SK-N-SH (cell line): ENCODE measurements at regions not wholly inside any gene's neighbourhood (a gene's known extent, or its start where the extent isn't known, plus 50 kb on each side); places are given as distances from the start of the nearest gene placed in this dataset.

ENCODE experiments used
- CTCF ChIA-PET: fragments of 300-600, 350-600 bp; formaldehyde crosslinking; extraction: SDS; loops from one replicate; lab custom pipeline; 2021; lab: Yijun Ruan, JAX
- POLR2A ChIA-PET: fragments of 350-600 bp; sonication (Branson Sonifier 250); formaldehyde crosslinking; extraction: SDS; loops from one replicate; lab custom pipeline; 2020; ENCODE audit warnings: antibody characterized with exemption, inconsistent platforms; lab: Yijun Ruan, JAX
- DNase-seq: peaks from one replicate; pipeline ENCODE4 v3.0.0; 2012
- H2AFZ ChIP-seq: fragments of 200-600 bp; sonication (generic); 2 replicates; pipeline ENCODE4 v1.8.1; 2016; ENCODE audit warnings: antibody characterized with exemption, mild to moderate bottlenecking, low read depth
- H3F3A ChIP-seq: fragments of 200-600 bp; sonication (generic); replicated peaks from 2 replicates; pipeline ENCODE3; 2016; ENCODE audit warnings: antibody characterized with exemption, mild to moderate bottlenecking; ENCODE audit not compliant: insufficient read depth
- H3K27ac ChIP-seq, 2 experiments: fragments of 200-500 bp in 1 of 2; fragments of 200-600 bp in 1 of 2; sonication (Bioruptor generic) in 1 of 2; sonication (generic), shearing (Covaris generic) in 1 of 2; 2 replicates each; pipeline versions ENCODE4 v1.5.1 to v1.6.1; 2014 to 2016; ENCODE audit warnings: low read depth in 2 of 2, inconsistent platforms in 1 of 2, low read length in 1 of 2, mild to moderate bottlenecking in 1 of 2, mixed read lengths in 1 of 2
- H3K27me3 ChIP-seq: fragments of 200-600 bp; sonication (generic), shearing (Covaris generic); 2 replicates; pipeline ENCODE4 v1.6.1; 2016; ENCODE audit warnings: mixed run types; ENCODE audit not compliant: insufficient read depth
- H3K36me3 ChIP-seq, 2 experiments: fragments of 200-500 bp in 1 of 2; fragments of 200-600 bp in 1 of 2; sonication (Bioruptor generic) in 1 of 2; sonication (generic) in 1 of 2; replicated peaks in 1 of 2; 2 replicates each; pipeline versions ENCODE3 to v1.5.1; 2014 to 2016; ENCODE audit warnings: low read length in 1 of 2, mild to moderate bottlenecking in 1 of 2; ENCODE audit not compliant: insufficient read depth in 2 of 2, control insufficient read depth in 1 of 2
- H3K4me1 ChIP-seq, 2 experiments: fragments of 200-500 bp in 1 of 2; fragments of 200-600 bp in 1 of 2; sonication (Bioruptor generic) in 1 of 2; sonication (generic), shearing (Covaris generic) in 1 of 2; 2 replicates each; pipeline versions ENCODE4 v1.5.1 to v1.6.1; 2014 to 2016; ENCODE audit warnings: low read depth in 1 of 2, low read length in 1 of 2, mixed run types in 1 of 2; ENCODE audit not compliant: insufficient read depth in 2 of 2, control insufficient read depth in 1 of 2
- H3K4me2 ChIP-seq: fragments of 200-600 bp; sonication (generic), shearing (Covaris generic); 2 replicates; pipeline ENCODE4 v1.6.1; 2017; ENCODE audit warnings: mixed run types
- H3K4me3 ChIP-seq, 2 experiments: fragments of 200-500 bp in 1 of 2; fragments of 200-600 bp in 1 of 2; sonication (Bioruptor generic) in 1 of 2; sonication (generic), shearing (Covaris generic) in 1 of 2; 2 replicates each; pipeline versions ENCODE4 v1.5.1 to v1.8.1; 2014 to 2016; ENCODE audit warnings: low read depth in 2 of 2, inconsistent platforms in 1 of 2, low read length in 1 of 2, mild to moderate bottlenecking in 1 of 2, mixed read lengths in 1 of 2, moderate library complexity in 1 of 2
- H3K79me2 ChIP-seq: fragments of 200-600 bp; sonication (generic); 2 replicates; pipeline ENCODE4 v1.8.1; 2017; ENCODE audit warnings: mild to moderate bottlenecking; ENCODE audit not compliant: insufficient read depth
- H3K9ac ChIP-seq: fragments of 200-600 bp; sonication (generic); 2 replicates; pipeline ENCODE4 v1.6.1; 2017; ENCODE audit warnings: mixed run types
- H3K9me2 ChIP-seq: fragments of 200-600 bp; sonication (generic); 2 replicates; pipeline ENCODE4 v1.6.1; 2017; ENCODE audit warnings: mixed run types
- H3K9me3 ChIP-seq: fragments of 200-600 bp; sonication (generic); 2 replicates; pipeline ENCODE4 v1.6.1; 2017; ENCODE audit warnings: mixed run types, mild to moderate bottlenecking, moderate library complexity
- H4K20me1 ChIP-seq: fragments of 200-600 bp; sonication (generic); 2 replicates; pipeline ENCODE4 v1.6.1; 2017; ENCODE audit warnings: mild to moderate bottlenecking, mixed run types; ENCODE audit not compliant: insufficient read depth
- CHD2 ChIP-seq: fragments of 150-350 bp; IDR thresholded peaks from 2 replicates; pipeline ENCODE4 v1.6.1; 2018; ENCODE audit warnings: low read length; ENCODE audit not compliant: partially characterized antibody
- ELF1 ChIP-seq: IDR thresholded peaks from 2 replicates; pipeline ENCODE4 v1.4.0; 2012
- EP300 ChIP-seq, 2 experiments: IDR thresholded peaks; 2 replicates each; pipeline versions ENCODE4 v1.4.0 to v1.6.1; 2012; ENCODE audit warnings: borderline replicate concordance in 1 of 2, low read depth in 1 of 2, low read length in 1 of 2
- FOXM1 ChIP-seq: IDR thresholded peaks from 2 replicates; pipeline ENCODE4 v1.4.0; 2012; ENCODE audit warnings: low read depth, mild to moderate bottlenecking
- GABPA ChIP-seq: IDR thresholded peaks from 2 replicates; pipeline ENCODE4 v1.4.0; 2012; ENCODE audit warnings: low read depth, mild to moderate bottlenecking
- GATA2 ChIP-seq: sonication (generic); formaldehyde crosslinking; IDR thresholded peaks from 2 replicates; pipeline ENCODE4 v1.5.0; 2020; ENCODE audit warnings: mild to moderate bottlenecking, missing genetic modification reagents
- JUND ChIP-seq: IDR thresholded peaks from 2 replicates; pipeline ENCODE4 v1.4.0; 2012
- MAX ChIP-seq: IDR thresholded peaks from 2 replicates; pipeline ENCODE4 v1.4.0; 2012; ENCODE audit warnings: low read depth
- MEF2A ChIP-seq: IDR thresholded peaks from 2 replicates; pipeline ENCODE4 v1.4.0; 2012; ENCODE audit warnings: low read depth, borderline replicate concordance
- MXI1 ChIP-seq: IDR thresholded peaks from 2 replicates; pipeline ENCODE4 v1.6.1; 2012; ENCODE audit warnings: mild to moderate bottlenecking, low read depth, low read length, improper control_type of control experiment
- NRF1 ChIP-seq: IDR thresholded peaks from 2 replicates; pipeline ENCODE4 v1.6.1; 2012; ENCODE audit warnings: low read depth, mild to moderate bottlenecking, low read length
- RFX5 ChIP-seq: IDR thresholded peaks from 2 replicates; pipeline ENCODE4 v1.6.1; 2012; ENCODE audit warnings: mild to moderate bottlenecking, improper control_type of control experiment, low read length
- SIN3A ChIP-seq: IDR thresholded peaks from 2 replicates; pipeline ENCODE4 v1.6.1; 2012; ENCODE audit warnings: low read depth, mild to moderate bottlenecking, low read length, moderate library complexity, borderline replicate concordance
- TAF1 ChIP-seq: IDR thresholded peaks from 2 replicates; pipeline ENCODE4 v1.6.1; 2012; ENCODE audit warnings: low read depth, mild to moderate bottlenecking, low read length, moderate library complexity, borderline replicate concordance
- TEAD4 ChIP-seq: IDR thresholded peaks from 2 replicates; pipeline ENCODE4 v1.4.0; 2012; ENCODE audit warnings: mild to moderate bottlenecking, borderline replicate concordance; ENCODE audit not compliant: insufficient read depth
- WGBS: methylation state at CpG from one replicate; pipeline ENCODE4 v1.1.6; 2017; ENCODE audit warnings: low lambda C conversion rate; 5-methylcytosine and 5-hydroxymethylcytosine counted together
- TF ChIP-seq, protein P1 (sequence below): IDR thresholded peaks from 2 replicates; pipeline ENCODE4 v1.4.0; 2012; ENCODE audit warnings: low read depth, borderline replicate concordance
- TF ChIP-seq, protein P2 (sequence below): fragments of 200-600 bp; sonication (generic); IDR thresholded peaks from 2 replicates; pipeline ENCODE4 v1.6.1; 2017; ENCODE audit warnings: antibody characterized with exemption, mild to moderate bottlenecking, moderate library complexity
- TF ChIP-seq, protein P3 (sequence below): fragments of 150-350 bp; IDR thresholded peaks from 2 replicates; pipeline ENCODE4 v1.6.1; 2017; ENCODE audit warnings: antibody characterized with exemption, low read length, low read depth, borderline replicate concordance
- TF ChIP-seq, protein P4 (sequence below): IDR thresholded peaks from 2 replicates; pipeline ENCODE4 v1.4.0; 2012; ENCODE audit warnings: low read depth, borderline replicate concordance

- no peak overlapping the region for H3K4me3 ChIP-seq
- no peaks in the 10 kb centered on the region for H3F3A ChIP-seq
- H3K9me3 ChIP-seq = 0 out of 2 replicates have a peak, but pooled peaks cover 7% of the 10 kb centered on the region
- TF ChIP-seq MAX (no peak), NRF1 (no peak), RFX5 (no peak), FOXM1 (no peak), TAF1 (no peak), GABPA (no peak), MEF2A (no peak), JUND (no peak), MXI1 (no peak), TEAD4 (no peak), CHD2 (no peak), ELF1 (no peak), EP300 (IDR thresholded peaks at IDR 0.05; ENCODE audit: borderline replicate concordance in 1 of 2, low read depth in 1 of 2, low read length in 1 of 2) (no peak), GATA2 (CRISPR knock-in tag) (no peak), SIN3A (no peak)
- TF ChIP-seq, protein P1, sequence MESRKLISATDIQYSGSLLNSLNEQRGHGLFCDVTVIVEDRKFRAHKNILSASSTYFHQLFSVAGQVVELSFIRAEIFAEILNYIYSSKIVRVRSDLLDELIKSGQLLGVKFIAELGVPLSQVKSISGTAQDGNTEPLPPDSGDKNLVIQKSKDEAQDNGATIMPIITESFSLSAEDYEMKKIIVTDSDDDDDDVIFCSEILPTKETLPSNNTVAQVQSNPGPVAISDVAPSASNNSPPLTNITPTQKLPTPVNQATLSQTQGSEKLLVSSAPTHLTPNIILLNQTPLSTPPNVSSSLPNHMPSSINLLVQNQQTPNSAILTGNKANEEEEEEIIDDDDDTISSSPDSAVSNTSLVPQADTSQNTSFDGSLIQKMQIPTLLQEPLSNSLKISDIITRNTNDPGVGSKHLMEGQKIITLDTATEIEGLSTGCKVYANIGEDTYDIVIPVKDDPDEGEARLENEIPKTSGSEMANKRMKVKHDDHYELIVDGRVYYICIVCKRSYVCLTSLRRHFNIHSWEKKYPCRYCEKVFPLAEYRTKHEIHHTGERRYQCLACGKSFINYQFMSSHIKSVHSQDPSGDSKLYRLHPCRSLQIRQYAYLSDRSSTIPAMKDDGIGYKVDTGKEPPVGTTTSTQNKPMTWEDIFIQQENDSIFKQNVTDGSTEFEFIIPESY = no peak
- TF ChIP-seq, protein P2, sequence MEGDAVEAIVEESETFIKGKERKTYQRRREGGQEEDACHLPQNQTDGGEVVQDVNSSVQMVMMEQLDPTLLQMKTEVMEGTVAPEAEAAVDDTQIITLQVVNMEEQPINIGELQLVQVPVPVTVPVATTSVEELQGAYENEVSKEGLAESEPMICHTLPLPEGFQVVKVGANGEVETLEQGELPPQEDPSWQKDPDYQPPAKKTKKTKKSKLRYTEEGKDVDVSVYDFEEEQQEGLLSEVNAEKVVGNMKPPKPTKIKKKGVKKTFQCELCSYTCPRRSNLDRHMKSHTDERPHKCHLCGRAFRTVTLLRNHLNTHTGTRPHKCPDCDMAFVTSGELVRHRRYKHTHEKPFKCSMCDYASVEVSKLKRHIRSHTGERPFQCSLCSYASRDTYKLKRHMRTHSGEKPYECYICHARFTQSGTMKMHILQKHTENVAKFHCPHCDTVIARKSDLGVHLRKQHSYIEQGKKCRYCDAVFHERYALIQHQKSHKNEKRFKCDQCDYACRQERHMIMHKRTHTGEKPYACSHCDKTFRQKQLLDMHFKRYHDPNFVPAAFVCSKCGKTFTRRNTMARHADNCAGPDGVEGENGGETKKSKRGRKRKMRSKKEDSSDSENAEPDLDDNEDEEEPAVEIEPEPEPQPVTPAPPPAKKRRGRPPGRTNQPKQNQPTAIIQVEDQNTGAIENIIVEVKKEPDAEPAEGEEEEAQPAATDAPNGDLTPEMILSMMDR = no peak
- TF ChIP-seq, protein P3, sequence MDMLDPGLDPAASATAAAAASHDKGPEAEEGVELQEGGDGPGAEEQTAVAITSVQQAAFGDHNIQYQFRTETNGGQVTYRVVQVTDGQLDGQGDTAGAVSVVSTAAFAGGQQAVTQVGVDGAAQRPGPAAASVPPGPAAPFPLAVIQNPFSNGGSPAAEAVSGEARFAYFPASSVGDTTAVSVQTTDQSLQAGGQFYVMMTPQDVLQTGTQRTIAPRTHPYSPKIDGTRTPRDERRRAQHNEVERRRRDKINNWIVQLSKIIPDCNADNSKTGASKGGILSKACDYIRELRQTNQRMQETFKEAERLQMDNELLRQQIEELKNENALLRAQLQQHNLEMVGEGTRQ = no peak
- TF ChIP-seq, protein P4, sequence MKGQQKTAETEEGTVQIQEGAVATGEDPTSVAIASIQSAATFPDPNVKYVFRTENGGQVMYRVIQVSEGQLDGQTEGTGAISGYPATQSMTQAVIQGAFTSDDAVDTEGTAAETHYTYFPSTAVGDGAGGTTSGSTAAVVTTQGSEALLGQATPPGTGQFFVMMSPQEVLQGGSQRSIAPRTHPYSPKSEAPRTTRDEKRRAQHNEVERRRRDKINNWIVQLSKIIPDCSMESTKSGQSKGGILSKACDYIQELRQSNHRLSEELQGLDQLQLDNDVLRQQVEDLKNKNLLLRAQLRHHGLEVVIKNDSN = no peak
- no peaks in the 10 kb centered on the region for H3K9me2 ChIP-seq
- 25% methylated on average over 6 of the region's 6 CpGs for WGBS
- no peak overlapping the region for H3K9ac ChIP-seq
- no peaks in the 10 kb centered on the region for H3K4me1 ChIP-seq
- DNase-seq = no peak
- H3K79me2 ChIP-seq = no peaks in the 10 kb centered on the region
- H4K20me1 ChIP-seq = no peaks in the 10 kb centered on the region
- H3K27ac ChIP-seq = no peak overlapping the region
- CTCF ChIA-PET = no interaction called here
- H2AFZ ChIP-seq = no peak overlapping the region
- POLR2A ChIA-PET = no interaction called here
- no peaks in the 10 kb centered on the region for H3K27me3 ChIP-seq
- H3K4me2 ChIP-seq = no peak overlapping the region
- H3K36me3 ChIP-seq = no peaks in the 10 kb centered on the region
Measured at GRCh38 chr21:20215959-20216358, 782.2 kb upstream of the NCAM2 start.
